ENCODE measurements at regions not wholly inside any gene's neighbourhood (a gene's known extent, or its start where the extent isn't known, plus 50 kb on each side); places are given as distances from the start of the nearest gene placed in this dataset.

- TF ChIP-seq, protein P1, sequence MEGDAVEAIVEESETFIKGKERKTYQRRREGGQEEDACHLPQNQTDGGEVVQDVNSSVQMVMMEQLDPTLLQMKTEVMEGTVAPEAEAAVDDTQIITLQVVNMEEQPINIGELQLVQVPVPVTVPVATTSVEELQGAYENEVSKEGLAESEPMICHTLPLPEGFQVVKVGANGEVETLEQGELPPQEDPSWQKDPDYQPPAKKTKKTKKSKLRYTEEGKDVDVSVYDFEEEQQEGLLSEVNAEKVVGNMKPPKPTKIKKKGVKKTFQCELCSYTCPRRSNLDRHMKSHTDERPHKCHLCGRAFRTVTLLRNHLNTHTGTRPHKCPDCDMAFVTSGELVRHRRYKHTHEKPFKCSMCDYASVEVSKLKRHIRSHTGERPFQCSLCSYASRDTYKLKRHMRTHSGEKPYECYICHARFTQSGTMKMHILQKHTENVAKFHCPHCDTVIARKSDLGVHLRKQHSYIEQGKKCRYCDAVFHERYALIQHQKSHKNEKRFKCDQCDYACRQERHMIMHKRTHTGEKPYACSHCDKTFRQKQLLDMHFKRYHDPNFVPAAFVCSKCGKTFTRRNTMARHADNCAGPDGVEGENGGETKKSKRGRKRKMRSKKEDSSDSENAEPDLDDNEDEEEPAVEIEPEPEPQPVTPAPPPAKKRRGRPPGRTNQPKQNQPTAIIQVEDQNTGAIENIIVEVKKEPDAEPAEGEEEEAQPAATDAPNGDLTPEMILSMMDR (IDR thresholded peaks at IDR 0.05), result no peak
- no peak for TF ChIP-seq POLR2A (IDR thresholded peaks at IDR 0.05)
These were observed 95.0 kb upstream of the KCNA4 start for GRCh38 chr11:30111786-30112185.

All from uterus (tissue), 2 donors.